Fibroblast of the aortic adventitia (primary cell): ENCODE measurements at regions not wholly inside any gene's neighbourhood (a gene's known extent, or its start where the extent isn't known, plus 50 kb on each side); places are given as distances from the start of the nearest gene placed in this dataset.
A peak's percentile ranks its signal among the peaks of the same experiment; 100 is the strongest.

Experiments used
- DNase-seq: peaks from one replicate; pipeline ENCODE4 v3.0.0-alpha.2; 2010; ENCODE audit warnings: low read depth
- H3K4me3 ChIP-seq: 2 replicates; pipeline ENCODE4 v1.5.1; 2011; ENCODE audit warnings: low read depth, mild to moderate bottlenecking, control low read depth, low read length, moderate library complexity
- TF ChIP-seq, protein P1 (sequence below): IDR thresholded peaks from 2 replicates; pipeline ENCODE4 v1.5.1; 2011; ENCODE audit warnings: mild to moderate bottlenecking, low read length, control low read depth, inconsistent platforms; ENCODE audit not compliant: insufficient read depth

DNA sequence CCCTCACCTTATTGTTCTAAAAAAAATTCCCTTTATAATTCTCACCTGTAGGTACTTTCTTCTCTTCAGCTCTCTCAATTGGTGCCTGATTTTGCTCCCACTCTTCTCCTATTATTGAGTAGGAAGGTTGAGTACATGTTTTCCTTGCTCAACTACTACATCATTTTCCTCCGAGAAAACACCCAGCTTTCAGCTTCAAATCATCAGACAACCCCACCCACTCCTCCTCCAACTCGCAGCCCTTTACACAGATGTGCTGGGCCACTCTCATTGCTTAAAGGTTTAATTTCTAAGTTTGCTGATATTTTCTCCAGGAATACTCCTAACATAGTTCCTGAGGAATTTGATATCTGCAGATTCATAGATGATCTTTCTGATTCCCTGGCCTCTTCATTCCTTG lies 734.4 kb upstream of the ZEB2 start:
- TF ChIP-seq, protein P1, sequence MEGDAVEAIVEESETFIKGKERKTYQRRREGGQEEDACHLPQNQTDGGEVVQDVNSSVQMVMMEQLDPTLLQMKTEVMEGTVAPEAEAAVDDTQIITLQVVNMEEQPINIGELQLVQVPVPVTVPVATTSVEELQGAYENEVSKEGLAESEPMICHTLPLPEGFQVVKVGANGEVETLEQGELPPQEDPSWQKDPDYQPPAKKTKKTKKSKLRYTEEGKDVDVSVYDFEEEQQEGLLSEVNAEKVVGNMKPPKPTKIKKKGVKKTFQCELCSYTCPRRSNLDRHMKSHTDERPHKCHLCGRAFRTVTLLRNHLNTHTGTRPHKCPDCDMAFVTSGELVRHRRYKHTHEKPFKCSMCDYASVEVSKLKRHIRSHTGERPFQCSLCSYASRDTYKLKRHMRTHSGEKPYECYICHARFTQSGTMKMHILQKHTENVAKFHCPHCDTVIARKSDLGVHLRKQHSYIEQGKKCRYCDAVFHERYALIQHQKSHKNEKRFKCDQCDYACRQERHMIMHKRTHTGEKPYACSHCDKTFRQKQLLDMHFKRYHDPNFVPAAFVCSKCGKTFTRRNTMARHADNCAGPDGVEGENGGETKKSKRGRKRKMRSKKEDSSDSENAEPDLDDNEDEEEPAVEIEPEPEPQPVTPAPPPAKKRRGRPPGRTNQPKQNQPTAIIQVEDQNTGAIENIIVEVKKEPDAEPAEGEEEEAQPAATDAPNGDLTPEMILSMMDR = no peak
- H3K4me3 ChIP-seq = no peak overlapping the region
- DNase-seq = no peak

DNA sequence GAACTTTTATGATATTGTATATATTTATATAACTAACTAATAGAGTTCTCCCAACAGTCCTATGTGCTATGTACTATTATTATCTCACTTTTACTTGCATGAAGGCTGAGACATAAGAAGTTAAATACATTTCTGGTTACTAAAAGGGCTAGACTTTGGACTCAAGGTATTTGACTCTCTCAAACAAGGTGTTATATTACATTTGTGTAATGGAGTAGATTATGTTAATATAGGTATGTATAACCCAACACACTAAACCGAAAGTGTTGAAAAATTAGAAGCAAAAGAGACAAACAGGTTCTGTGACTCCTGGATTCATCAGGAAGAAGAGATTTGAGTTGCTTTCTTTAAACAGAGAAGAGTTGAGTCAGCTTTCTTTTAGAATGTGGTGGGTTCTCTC lies 733.6 kb upstream of the ZEB2 start:
- TF ChIP-seq, protein P1 = no peak
- no peak for DNase-seq
- H3K4me3 ChIP-seq = no peak overlapping the region

DNA sequence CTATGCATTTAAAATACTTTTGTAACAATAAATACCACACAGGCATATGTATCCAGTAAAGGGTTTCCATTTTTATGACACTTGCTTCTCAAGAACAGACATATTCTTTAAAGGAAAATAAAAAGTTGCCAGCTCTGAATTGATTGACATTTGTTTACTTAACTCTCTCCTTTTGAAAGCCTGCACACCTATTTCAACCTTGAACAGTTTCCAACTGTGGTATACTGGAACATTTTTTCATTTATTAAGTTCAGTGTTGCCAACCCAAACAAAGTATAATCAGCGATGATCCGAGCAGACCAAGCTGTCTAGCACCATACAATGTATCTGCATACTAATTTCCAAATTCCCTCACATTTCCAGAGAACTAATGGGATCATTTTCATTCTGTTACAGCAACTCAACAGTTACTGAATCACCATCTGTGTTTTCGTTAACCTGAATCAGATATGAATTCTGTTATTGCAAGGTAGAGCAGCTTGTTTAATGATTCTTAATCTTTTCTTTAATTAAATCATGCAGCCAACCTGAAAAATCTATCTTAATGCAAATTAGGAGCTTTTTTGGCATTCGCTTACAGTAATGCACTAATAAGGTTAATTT lies 725.5 kb upstream of the ZEB2 start:
- TF ChIP-seq, protein P1 = no peak
- DNase-seq = no peak
- no peak overlapping the region for H3K4me3 ChIP-seq

DNA sequence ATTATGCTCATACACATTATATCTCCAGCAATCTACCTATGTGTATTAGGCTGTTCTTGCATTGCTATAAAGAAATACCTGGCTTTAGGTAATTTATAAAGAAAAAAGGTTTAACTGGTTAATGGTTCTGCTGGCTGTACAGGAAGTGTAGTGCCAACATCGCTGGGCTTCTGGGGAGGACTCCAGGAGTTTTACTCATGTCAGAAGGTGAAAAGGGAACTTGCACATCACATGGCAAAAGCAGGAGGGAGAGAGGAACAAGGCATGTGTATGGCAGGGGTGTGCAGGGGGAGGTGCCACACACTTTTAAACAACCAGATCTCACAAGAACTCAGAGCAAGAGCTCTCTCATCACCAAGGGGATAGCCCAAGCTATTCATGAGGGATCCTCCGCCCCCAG lies 715.4 kb upstream of the ZEB2 start:
- no peak overlapping the region for H3K4me3 ChIP-seq
- no peak for DNase-seq
- TF ChIP-seq, protein P1 = no peak

GRCh38 chr2:145230546-145230945 lies 710.6 kb upstream of the ZEB2 start:
- no peak overlapping the region for H3K4me3 ChIP-seq
- TF ChIP-seq, protein P1 = no peak
- peak; percentile 4 for DNase-seq

GRCh38 chr2:145228506-145228905 lies 708.6 kb upstream of the ZEB2 start:
- TF ChIP-seq, protein P1 = no peak
- peak; percentile 17 for DNase-seq
- no peak overlapping the region for H3K4me3 ChIP-seq

GRCh38 chr2:145226901-145227300 lies 707.0 kb upstream of the ZEB2 start:
- TF ChIP-seq, protein P1 = no peak
- no peak for DNase-seq
- no peak overlapping the region for H3K4me3 ChIP-seq
